Sigmoid colon (tissue), 3 donors: ENCODE measurements at regions not wholly inside any gene's neighbourhood (a gene's known extent, or its start where the extent isn't known, plus 50 kb on each side); places are given as distances from the start of the nearest gene placed in this dataset.

Experiments
- POLR2A ChIP-seq, 2 donors: fragments of 450-650 bp; IDR thresholded peaks; one replicate each; pipeline ENCODE4 v1.6.1; 2016; ENCODE audit warnings: antibody characterized with exemption in 2 of 2, mild to moderate bottlenecking in 2 of 2, moderate library complexity in 2 of 2
- TF ChIP-seq, protein P1 (sequence below), 4 experiments: fragments of 450-650 bp in 3 of 4; fragments of 200-600 bp in 1 of 4; IDR thresholded peaks; one replicate each; pipeline ENCODE4 v1.5.1; 2016 to 2019; ENCODE audit warnings: antibody characterized with exemption in 4 of 4, mild to moderate bottlenecking in 3 of 4, moderate library complexity in 2 of 4

DNA sequence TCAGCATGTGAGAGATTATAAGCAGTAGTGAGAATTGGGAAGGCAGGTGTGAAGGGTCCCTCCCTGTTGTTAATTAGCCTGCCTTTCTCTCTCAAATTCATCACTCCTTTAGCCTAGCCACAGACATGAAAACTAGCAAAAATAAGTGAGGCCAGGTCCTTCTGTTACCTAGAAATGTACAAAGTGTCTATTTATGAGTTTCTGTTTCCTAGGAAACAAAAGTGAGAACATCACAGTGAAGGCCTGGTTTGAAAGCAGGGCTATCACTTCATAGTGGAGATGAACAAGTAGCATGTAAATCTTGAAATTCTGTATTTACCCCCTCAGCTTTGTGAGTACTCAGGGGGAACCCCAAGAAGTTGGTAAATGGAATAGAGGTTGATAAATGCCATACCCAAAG, 78.2 kb upstream of the UMPS start:
- TF ChIP-seq, protein P1, sequence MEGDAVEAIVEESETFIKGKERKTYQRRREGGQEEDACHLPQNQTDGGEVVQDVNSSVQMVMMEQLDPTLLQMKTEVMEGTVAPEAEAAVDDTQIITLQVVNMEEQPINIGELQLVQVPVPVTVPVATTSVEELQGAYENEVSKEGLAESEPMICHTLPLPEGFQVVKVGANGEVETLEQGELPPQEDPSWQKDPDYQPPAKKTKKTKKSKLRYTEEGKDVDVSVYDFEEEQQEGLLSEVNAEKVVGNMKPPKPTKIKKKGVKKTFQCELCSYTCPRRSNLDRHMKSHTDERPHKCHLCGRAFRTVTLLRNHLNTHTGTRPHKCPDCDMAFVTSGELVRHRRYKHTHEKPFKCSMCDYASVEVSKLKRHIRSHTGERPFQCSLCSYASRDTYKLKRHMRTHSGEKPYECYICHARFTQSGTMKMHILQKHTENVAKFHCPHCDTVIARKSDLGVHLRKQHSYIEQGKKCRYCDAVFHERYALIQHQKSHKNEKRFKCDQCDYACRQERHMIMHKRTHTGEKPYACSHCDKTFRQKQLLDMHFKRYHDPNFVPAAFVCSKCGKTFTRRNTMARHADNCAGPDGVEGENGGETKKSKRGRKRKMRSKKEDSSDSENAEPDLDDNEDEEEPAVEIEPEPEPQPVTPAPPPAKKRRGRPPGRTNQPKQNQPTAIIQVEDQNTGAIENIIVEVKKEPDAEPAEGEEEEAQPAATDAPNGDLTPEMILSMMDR (IDR thresholded peaks at IDR 0.05) = no peak
- TF ChIP-seq POLR2A (IDR thresholded peaks at IDR 0.05) = no peak
